SK-N-MC (cell line): ENCODE measurements at regions not wholly inside any gene's neighbourhood (a gene's known extent, or its start where the extent isn't known, plus 50 kb on each side); places are given as distances from the start of the nearest gene placed in this dataset.
"Not testable (repeated sequence)": the region's sequence is repeated elsewhere in the genome, so short reads cannot be mapped to it uniquely, and the experiment has no call there.

Source experiments
- DNase-seq: peaks from one replicate; pipeline ENCODE4 v3.0.0-alpha.2; 2011; ENCODE audit warnings: low read depth, low spot score
- H3K27ac ChIP-seq: fragments of 200-600 bp; sonication (generic); 2 replicates; pipeline ENCODE4 v1.5.1; 2016; ENCODE audit warnings: mixed run types
- H3K36me3 ChIP-seq: fragments of 200-600 bp; sonication (generic); 2 replicates; pipeline ENCODE4 v1.6.1; 2017; ENCODE audit warnings: antibody characterized with exemption, low read length, mixed read lengths; ENCODE audit not compliant: insufficient read depth
- H3K4me3 ChIP-seq: fragments of 200-600 bp; sonication (generic); 2 replicates; pipeline ENCODE4 v1.5.1; 2016
- H3K9ac ChIP-seq: fragments of 200-600 bp; sonication (generic); 2 replicates; pipeline ENCODE4 v1.8.0; 2017; ENCODE audit warnings: mixed run types, mixed read lengths; ENCODE audit not compliant: insufficient read length
- H3K9me3 ChIP-seq: fragments of 200-600 bp; sonication (generic); 2 replicates; pipeline ENCODE4 v1.6.1; 2017; ENCODE audit warnings: low read depth, mild to moderate bottlenecking, antibody characterized with exemption, low read length, moderate library complexity, mixed read lengths
- EZH2 ChIP-seq: fragments of 200-600 bp; sonication (generic); IDR thresholded peaks from one replicate; pipeline ENCODE4 v1.6.1; 2017; ENCODE audit warnings: antibody characterized with exemption
- FOXP2 ChIP-seq: optimal IDR thresholded peaks from 2 replicates; pipeline ENCODE3; 2011; ENCODE audit warnings: mild to moderate bottlenecking, moderate library complexity; ENCODE audit not compliant: insufficient read depth; ENCODE audit errors: extremely low read length, control extremely low read depth
- POLR2AphosphoS5 ChIP-seq: IDR thresholded peaks from 2 replicates; pipeline ENCODE4 v1.6.1; 2012; ENCODE audit warnings: mild to moderate bottlenecking, low read depth, low read length, borderline replicate concordance

- no peak for DNase-seq
- no peak overlapping the region for H3K9ac ChIP-seq
- H3K36me3 ChIP-seq: no peaks in the 10 kb centered on the region
- H3K4me3 ChIP-seq: no peak overlapping the region
- TF ChIP-seq POLR2AphosphoS5 (no peak), EZH2 (no peak), FOXP2 (no peak)
- H3K9me3 ChIP-seq: no peaks in the 10 kb centered on the region
- no peak overlapping the region for H3K27ac ChIP-seq
Observed at GRCh38 chr4:118585015-118585414, 100.2 kb upstream of the METTL14 start.

- H3K27ac ChIP-seq: no peak overlapping the region
- H3K4me3 ChIP-seq: no peak overlapping the region
- no peak overlapping the region for H3K9ac ChIP-seq
- DNase-seq: no peak
- H3K36me3 ChIP-seq: no peaks in the 10 kb centered on the region
- no peaks in the 10 kb centered on the region for H3K9me3 ChIP-seq
- TF ChIP-seq POLR2AphosphoS5 (no peak), EZH2 (no peak), FOXP2 (no peak)
Observed at GRCh38 chr4:118586357-118586790, 98.8 kb upstream of the METTL14 start.

GRCh38 chr4:118587116-118587831 is 97.9 kb upstream of the METTL14 start:
- Histone ChIP-seq H3K9me3 (no peaks in the 10 kb centered on the region), H3K9ac (no peak overlapping the region), H3K4me3 (no peak overlapping the region), H3K27ac (no peak overlapping the region), H3K36me3 (no peaks in the 10 kb centered on the region)
- DNase-seq: no peak
- TF ChIP-seq POLR2AphosphoS5: no peak
- TF ChIP-seq EZH2: no peak
- no peak for TF ChIP-seq FOXP2

- DNase-seq: no peak
- Histone ChIP-seq H3K9ac (no peak overlapping the region), H3K36me3 (no peaks in the 10 kb centered on the region), H3K27ac (no peak overlapping the region), H3K4me3 (no peak overlapping the region), H3K9me3 (no peaks in the 10 kb centered on the region)
- TF ChIP-seq FOXP2: no peak
- no peak for TF ChIP-seq POLR2AphosphoS5
- no peak for TF ChIP-seq EZH2
Observed at GRCh38 chr4:118587946-118588345, 97.2 kb upstream of the METTL14 start.

GRCh38 chr4:118589471-118590055 is 95.6 kb upstream of the METTL14 start:
- DNase-seq: no peak
- Histone ChIP-seq H3K27ac (no peak overlapping the region), H3K9me3 (no peaks in the 10 kb centered on the region), H3K4me3 (no peak overlapping the region), H3K9ac (no peak overlapping the region), H3K36me3 (no peaks in the 10 kb centered on the region)
- no peak for TF ChIP-seq POLR2AphosphoS5

GRCh38 chr4:118591339-118592046 is 93.7 kb upstream of the METTL14 start:
- H3K27ac ChIP-seq: 0 out of 2 replicates have a peak overlapping the region, but pooled peaks have one; percentile 42
- not testable (repeated sequence) for DNase-seq, H3K9me3 ChIP-seq, H3K36me3 ChIP-seq
- peak overlapping the region; percentile 57 for H3K9ac ChIP-seq
- peak overlapping the region; percentile 71 for H3K4me3 ChIP-seq
- peak; percentile 65; the same call in 1 of the 2 replicates for TF ChIP-seq POLR2AphosphoS5

- H3K9me3 ChIP-seq, H3K9ac ChIP-seq, DNase-seq, H3K36me3 ChIP-seq, H3K27ac ChIP-seq: not testable (repeated sequence)
- peak overlapping the region; percentile 71 for H3K4me3 ChIP-seq
Observed at GRCh38 chr4:118592289-118592688, 92.9 kb upstream of the METTL14 start.

GRCh38 chr4:118595883-118596282 is 89.3 kb upstream of the METTL14 start:
- not testable (repeated sequence) for H3K9ac ChIP-seq, H3K36me3 ChIP-seq, DNase-seq, H3K9me3 ChIP-seq, H3K4me3 ChIP-seq, H3K27ac ChIP-seq

- H3K4me3 ChIP-seq, H3K9me3 ChIP-seq, DNase-seq, H3K36me3 ChIP-seq, H3K27ac ChIP-seq, H3K9ac ChIP-seq: not testable (repeated sequence)
Observed at GRCh38 chr4:118625097-118625496, 60.1 kb upstream of the METTL14 start.

GRCh38 chr4:118629697-118630096 is 55.5 kb upstream of the METTL14 start:
- H3K9ac ChIP-seq, H3K4me3 ChIP-seq, H3K9me3 ChIP-seq, H3K27ac ChIP-seq, DNase-seq, H3K36me3 ChIP-seq: not testable (repeated sequence)

- H3K9me3 ChIP-seq, H3K27ac ChIP-seq, H3K9ac ChIP-seq, H3K36me3 ChIP-seq, DNase-seq, H3K4me3 ChIP-seq: not testable (repeated sequence)
Observed at GRCh38 chr4:118630897-118631296, 54.3 kb upstream of the METTL14 start.

- H3K4me3 ChIP-seq, H3K36me3 ChIP-seq, H3K9me3 ChIP-seq, H3K27ac ChIP-seq, H3K9ac ChIP-seq, DNase-seq: not testable (repeated sequence)
Observed at GRCh38 chr4:118631321-118632050, 53.7 kb upstream of the METTL14 start.
